Liver (tissue), 3 donors: ENCODE measurements at regions not wholly inside any gene's neighbourhood (a gene's known extent, or its start where the extent isn't known, plus 50 kb on each side); places are given as distances from the start of the nearest gene placed in this dataset.

Source experiments
- RAD21 ChIP-seq, 2 donors: IDR thresholded peaks; 2 replicates each; pipeline ENCODE4 v1.6.1; 2016; ENCODE audit warnings: antibody characterized with exemption in 2 of 2, mild to moderate bottlenecking in 2 of 2
- REST ChIP-seq: IDR thresholded peaks from 2 replicates; pipeline ENCODE4 v1.6.1; 2016; ENCODE audit warnings: antibody characterized with exemption, mild to moderate bottlenecking
- RXRA ChIP-seq, 2 donors: IDR thresholded peaks; 2 replicates each; pipeline ENCODE4 v1.6.1; 2017 to 2018; ENCODE audit warnings: antibody characterized with exemption in 2 of 2, mild to moderate bottlenecking in 1 of 2
- SP1 ChIP-seq: IDR thresholded peaks from 2 replicates; pipeline ENCODE4 v1.6.1; 2018; ENCODE audit warnings: antibody characterized with exemption, mild to moderate bottlenecking
- YY1 ChIP-seq: IDR thresholded peaks from 2 replicates; pipeline ENCODE4 v1.6.1; 2016; ENCODE audit warnings: antibody characterized with exemption, mild to moderate bottlenecking
- TF ChIP-seq, protein P1 (sequence below): fragments of 150-350 bp; IDR thresholded peaks from 2 replicates; pipeline ENCODE4 v1.5.1; 2017; ENCODE audit warnings: improper control_type of control experiment, low read depth, low read length; ENCODE audit not compliant: missing input control
- TF ChIP-seq, protein P2 (sequence below): IDR thresholded peaks from 2 replicates; pipeline ENCODE4 v1.6.1; 2016; ENCODE audit warnings: antibody characterized with exemption
- TF ChIP-seq, protein P3 (sequence below): IDR thresholded peaks from 2 replicates; pipeline ENCODE4 v1.6.1; 2016; ENCODE audit warnings: antibody characterized with exemption
- donor health status: healthy.
- donor health status: healthy.

DNA sequence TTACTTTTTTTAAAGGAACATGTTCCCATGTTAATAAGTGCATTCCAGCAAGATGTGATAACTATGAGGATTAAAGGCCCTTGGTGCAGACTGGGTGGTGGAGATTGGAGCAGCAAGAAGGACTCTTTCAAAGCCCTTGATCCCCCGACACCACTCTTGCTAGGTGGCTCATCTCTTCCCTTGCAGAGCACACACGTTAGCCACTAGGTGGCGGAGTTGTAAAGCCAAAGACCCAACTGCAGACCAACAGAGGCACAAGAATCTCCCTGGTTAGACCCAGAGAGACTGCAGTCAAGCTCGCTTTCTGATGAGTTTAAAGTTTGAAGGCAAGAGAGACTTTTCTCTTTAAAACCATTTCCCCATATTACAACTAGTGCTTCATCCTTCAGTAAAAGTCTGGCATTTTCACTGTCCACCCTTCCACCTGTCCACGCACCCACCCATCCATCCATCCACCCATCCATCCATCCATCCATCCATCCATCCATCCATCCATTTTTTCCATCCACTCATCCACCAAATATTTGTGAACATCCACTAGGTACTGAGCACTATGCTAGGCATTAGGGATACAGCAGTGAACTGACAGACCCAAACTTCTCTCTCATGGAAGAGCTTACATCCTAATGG lies 226.9 kb downstream of the MSX2 start:
- TF ChIP-seq, protein P1, sequence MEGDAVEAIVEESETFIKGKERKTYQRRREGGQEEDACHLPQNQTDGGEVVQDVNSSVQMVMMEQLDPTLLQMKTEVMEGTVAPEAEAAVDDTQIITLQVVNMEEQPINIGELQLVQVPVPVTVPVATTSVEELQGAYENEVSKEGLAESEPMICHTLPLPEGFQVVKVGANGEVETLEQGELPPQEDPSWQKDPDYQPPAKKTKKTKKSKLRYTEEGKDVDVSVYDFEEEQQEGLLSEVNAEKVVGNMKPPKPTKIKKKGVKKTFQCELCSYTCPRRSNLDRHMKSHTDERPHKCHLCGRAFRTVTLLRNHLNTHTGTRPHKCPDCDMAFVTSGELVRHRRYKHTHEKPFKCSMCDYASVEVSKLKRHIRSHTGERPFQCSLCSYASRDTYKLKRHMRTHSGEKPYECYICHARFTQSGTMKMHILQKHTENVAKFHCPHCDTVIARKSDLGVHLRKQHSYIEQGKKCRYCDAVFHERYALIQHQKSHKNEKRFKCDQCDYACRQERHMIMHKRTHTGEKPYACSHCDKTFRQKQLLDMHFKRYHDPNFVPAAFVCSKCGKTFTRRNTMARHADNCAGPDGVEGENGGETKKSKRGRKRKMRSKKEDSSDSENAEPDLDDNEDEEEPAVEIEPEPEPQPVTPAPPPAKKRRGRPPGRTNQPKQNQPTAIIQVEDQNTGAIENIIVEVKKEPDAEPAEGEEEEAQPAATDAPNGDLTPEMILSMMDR: peak; percentile 90
- TF ChIP-seq, protein P2, sequence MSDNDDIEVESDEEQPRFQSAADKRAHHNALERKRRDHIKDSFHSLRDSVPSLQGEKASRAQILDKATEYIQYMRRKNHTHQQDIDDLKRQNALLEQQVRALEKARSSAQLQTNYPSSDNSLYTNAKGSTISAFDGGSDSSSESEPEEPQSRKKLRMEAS: no peak
- TF ChIP-seq REST (no peak), RAD21 (IDR thresholded peaks at IDR 0.05) (peak; percentile 98), RXRA (IDR thresholded peaks at IDR 0.05) (no peak), SP1 (no peak), YY1 (no peak)
- TF ChIP-seq, protein P3, sequence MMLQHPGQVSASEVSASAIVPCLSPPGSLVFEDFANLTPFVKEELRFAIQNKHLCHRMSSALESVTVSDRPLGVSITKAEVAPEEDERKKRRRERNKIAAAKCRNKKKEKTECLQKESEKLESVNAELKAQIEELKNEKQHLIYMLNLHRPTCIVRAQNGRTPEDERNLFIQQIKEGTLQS: no peak
